22Rv1 (cell line): ENCODE measurements at regions not wholly inside any gene's neighbourhood (a gene's known extent, or its start where the extent isn't known, plus 50 kb on each side); places are given as distances from the start of the nearest gene placed in this dataset.

Experiments used
- H3K27ac ChIP-seq: fragments of 450-650 bp; 2 replicates; pipeline ENCODE4 v1.5.1; 2017
- ZFX ChIP-seq: fragments of 450-650 bp; IDR thresholded peaks from 2 replicates; pipeline ENCODE4 v1.6.1; 2017; ENCODE audit warnings: antibody characterized with exemption, borderline replicate concordance
- TF ChIP-seq, protein P1 (sequence below): fragments of 450-650 bp; IDR thresholded peaks from 2 replicates; pipeline ENCODE4 v1.5.1; 2017; ENCODE audit warnings: mild to moderate bottlenecking

DNA sequence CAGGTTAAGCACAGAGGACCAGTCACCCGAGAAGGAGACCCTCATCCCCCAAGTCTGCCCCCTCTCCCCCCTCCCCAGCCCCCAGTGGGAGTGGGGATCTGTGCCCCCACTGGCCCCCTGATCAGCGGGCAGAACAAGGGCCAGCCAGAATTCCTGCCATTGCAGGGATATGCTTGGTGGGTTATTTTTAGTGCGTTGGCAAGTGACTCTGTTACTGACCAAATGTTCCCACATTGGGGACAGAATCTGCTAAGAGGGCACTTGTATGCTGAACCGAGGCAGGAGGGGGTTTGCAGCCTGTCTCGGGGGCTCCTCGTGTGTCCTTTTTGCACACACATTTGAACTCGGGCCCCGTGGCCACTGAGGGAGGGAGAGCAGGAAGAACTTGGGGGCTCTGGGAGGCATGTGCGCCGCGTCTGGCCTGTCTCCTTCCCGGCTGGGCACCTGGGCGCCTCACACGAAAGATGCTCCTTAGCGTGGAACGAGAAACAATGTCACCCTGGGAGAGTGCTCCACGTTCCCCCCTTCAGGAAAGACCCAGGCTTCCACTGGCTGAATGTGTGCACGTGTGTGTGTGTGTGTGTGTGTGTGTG is 66.4 kb upstream of the CASZ1 start:
- TF ChIP-seq, protein P1, sequence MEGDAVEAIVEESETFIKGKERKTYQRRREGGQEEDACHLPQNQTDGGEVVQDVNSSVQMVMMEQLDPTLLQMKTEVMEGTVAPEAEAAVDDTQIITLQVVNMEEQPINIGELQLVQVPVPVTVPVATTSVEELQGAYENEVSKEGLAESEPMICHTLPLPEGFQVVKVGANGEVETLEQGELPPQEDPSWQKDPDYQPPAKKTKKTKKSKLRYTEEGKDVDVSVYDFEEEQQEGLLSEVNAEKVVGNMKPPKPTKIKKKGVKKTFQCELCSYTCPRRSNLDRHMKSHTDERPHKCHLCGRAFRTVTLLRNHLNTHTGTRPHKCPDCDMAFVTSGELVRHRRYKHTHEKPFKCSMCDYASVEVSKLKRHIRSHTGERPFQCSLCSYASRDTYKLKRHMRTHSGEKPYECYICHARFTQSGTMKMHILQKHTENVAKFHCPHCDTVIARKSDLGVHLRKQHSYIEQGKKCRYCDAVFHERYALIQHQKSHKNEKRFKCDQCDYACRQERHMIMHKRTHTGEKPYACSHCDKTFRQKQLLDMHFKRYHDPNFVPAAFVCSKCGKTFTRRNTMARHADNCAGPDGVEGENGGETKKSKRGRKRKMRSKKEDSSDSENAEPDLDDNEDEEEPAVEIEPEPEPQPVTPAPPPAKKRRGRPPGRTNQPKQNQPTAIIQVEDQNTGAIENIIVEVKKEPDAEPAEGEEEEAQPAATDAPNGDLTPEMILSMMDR, result no peak
- no peak for TF ChIP-seq ZFX

DNA sequence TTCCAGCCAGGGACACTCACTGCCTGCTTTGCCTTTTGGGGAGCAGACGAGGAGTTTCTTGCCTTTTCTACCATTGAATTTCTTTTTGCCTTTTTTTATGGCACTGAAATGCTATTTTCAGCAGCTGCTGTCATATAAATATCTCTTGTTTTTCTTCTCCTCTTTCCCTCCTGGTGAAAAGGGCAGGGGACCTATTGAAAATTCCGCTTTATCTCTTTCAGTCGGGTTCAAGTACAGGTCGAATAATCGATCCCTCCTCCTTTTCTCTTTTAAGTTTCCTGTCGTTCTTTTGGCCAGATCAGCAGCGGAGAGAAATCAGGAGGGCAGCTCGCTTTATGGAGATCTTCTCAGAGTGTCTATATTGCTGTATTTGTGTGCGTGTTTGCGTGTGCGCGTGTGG is 67.4 kb upstream of the CASZ1 start:
- H3K27ac ChIP-seq, result no peak overlapping the region
- TF ChIP-seq, protein P1, result no peak
- no peak for TF ChIP-seq ZFX

More for the DNA sequence above, 66.4 kb upstream of the CASZ1 start:
- H3K27ac ChIP-seq, result no peak overlapping the region

DNA sequence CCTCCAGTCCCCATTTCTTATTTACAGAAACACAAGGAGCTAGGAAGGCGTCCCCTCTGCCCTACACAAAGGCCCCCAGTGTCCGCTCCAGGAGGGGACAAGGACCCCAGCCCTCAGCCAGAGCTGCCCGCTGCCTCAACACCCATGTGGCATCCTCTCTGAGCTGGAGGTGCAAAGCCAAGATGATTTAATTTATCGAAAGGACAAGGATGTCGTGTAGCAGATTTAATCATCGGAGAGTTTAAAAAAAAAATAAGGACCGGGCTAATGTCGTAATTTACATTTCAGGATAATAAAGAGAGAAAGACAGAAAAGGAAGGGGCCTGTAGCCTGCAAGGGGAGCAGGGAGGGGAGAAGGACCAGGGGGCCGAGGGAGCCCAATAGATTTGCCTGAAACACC is 68.3 kb upstream of the CASZ1 start:
- TF ChIP-seq ZFX, result no peak
- TF ChIP-seq, protein P1, result no peak
- H3K27ac ChIP-seq, result no peak overlapping the region

DNA sequence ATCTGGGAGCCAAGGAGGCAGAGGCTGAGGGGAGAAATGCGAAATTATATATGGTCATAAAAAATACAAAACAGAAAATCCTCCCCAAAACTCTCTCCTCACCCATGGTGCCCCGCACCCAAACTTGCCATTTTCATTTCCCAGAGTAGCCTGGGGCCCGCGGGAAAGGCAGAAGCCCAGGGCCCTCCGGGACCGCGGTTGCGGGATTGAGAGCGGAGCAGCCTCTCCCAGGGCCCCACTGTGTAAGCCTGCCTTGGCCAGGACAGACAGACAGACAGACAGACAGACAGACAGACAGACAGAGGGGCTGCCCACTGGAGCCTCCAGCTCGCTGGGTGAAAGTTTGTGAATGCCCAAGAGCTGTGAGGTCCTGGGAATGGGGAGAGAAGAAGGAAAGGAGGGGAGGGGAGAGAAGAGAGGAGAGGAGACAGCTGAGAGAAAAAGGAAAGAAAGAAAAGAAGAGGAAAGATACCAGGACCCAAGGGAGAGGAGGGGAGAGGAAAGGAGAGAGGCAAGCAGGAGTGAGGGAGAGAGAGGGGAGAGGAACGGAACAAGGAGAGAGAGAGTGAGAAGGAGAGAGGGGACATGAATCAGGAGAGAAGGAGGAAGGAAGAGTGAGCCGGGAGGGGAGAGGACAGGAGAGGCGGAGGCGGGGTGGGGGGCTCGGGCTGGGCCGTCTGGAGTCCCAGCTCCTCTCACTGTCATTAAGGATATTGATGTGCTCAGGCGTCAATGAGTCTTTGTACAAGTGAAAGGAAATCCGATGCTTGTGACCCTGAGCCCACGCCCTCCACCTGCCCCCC is 69.3 kb upstream of the CASZ1 start:
- H3K27ac ChIP-seq, result no peak overlapping the region
- TF ChIP-seq, protein P1, result no peak
- TF ChIP-seq ZFX, result no peak

DNA sequence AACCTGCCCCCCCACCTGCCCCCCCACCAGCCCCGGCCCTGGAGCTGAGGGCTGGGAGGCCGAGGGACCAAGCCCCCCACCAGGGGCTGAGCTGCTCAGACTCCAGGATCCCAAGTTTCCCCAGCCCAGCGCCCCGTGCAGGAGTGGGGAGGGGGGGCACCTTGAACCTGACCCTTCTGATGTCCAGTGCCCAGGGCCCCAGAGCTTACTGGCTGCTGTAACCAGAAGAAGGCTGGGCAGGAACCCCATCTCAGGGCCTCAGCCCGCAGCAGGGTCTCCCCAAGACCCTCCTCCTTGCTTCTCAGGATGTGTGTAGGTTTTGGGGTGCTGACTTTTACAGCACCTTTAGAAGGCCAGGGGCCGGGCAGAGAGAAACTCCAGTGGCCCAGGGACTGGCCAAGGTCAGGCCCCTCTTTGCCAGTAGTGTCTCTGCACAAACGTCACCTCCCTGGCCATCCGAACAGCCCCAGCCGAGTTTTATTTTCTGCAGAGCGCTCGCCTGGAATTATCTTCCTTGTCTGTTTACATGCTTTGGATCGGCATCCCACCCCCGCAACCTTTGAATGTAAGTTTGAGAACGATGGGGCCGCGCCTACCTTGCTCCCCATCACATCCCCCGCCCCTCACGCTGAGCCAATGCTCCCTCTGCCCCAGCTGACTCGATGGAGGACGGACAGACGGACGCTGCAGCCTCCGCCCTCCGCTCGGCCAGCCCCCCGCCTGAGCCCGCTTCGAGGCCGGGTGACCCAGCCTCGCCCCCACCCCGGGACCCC is 70.1 kb upstream of the CASZ1 start:
- TF ChIP-seq, protein P1, result no peak
- no peak for TF ChIP-seq ZFX

DNA sequence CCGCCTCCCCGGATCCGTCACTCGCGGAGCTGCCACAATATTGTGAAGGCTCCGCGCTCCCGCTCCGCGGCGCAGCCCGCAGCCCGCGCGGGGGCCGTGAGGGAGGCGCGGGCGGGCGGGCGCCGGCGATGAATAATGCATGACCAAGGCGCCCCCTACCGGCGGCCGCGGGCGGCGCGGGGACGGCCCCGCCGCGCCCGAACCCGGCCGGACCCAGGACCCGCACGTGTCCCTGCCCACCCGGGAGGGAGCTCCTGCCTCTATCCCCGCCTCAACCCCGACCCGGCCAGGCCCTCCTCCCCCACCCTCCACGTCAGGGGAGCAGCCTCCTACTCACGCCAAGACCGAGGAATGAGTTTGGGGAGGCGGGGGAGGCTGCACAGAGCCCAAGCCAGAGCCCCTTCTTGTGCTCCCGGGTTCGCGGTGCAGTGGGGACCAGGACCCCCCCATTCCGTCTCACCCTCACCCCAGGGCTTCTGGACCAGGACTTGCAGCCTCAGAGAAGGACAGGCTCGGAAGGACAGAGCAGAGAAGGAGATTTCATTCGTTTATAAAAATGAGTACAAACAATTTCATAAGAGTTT is 70.8 kb upstream of the CASZ1 start:
- TF ChIP-seq ZFX, result no peak
- TF ChIP-seq, protein P1, result peak; percentile 87
- no peak overlapping the region for H3K27ac ChIP-seq

More for the DNA sequence above, 70.1 kb upstream of the CASZ1 start:
- no peak overlapping the region for H3K27ac ChIP-seq
